Panc1 (cell line): ENCODE measurements at regions not wholly inside any gene's neighbourhood (a gene's known extent, or its start where the extent isn't known, plus 50 kb on each side); places are given as distances from the start of the nearest gene placed in this dataset.
"Not testable (repeated sequence)": the region's sequence is repeated elsewhere in the genome, so short reads cannot be mapped to it uniquely, and the experiment has no call there.

Experiments
- POLR2AphosphoS5 ChIP-seq: IDR thresholded peaks from 2 replicates; pipeline ENCODE4 v1.6.1; 2012; ENCODE audit warnings: mild to moderate bottlenecking, low read depth, low read length, moderate library complexity
- TCF7L2 ChIP-seq: IDR thresholded peaks from 2 replicates; pipeline ENCODE4 v1.6.1; 2011; ENCODE audit warnings: mild to moderate bottlenecking, low read depth, low read length, inconsistent platforms
- TF ChIP-seq, protein P1 (sequence below): fragments of 450-650 bp; IDR thresholded peaks from 2 replicates; pipeline ENCODE4 v1.5.1; 2017; ENCODE audit warnings: mild to moderate bottlenecking
- TF ChIP-seq, protein P2 (sequence below), 2 experiments: IDR thresholded peaks; 2 replicates each; pipeline ENCODE4 v1.6.1; 2011 to 2012; ENCODE audit warnings: low read depth in 2 of 2, control low read depth in 1 of 2, low read length in 1 of 2, mild to moderate bottlenecking in 1 of 2, moderate library complexity in 1 of 2; ENCODE audit not compliant: insufficient read depth in 1 of 2

DNA sequence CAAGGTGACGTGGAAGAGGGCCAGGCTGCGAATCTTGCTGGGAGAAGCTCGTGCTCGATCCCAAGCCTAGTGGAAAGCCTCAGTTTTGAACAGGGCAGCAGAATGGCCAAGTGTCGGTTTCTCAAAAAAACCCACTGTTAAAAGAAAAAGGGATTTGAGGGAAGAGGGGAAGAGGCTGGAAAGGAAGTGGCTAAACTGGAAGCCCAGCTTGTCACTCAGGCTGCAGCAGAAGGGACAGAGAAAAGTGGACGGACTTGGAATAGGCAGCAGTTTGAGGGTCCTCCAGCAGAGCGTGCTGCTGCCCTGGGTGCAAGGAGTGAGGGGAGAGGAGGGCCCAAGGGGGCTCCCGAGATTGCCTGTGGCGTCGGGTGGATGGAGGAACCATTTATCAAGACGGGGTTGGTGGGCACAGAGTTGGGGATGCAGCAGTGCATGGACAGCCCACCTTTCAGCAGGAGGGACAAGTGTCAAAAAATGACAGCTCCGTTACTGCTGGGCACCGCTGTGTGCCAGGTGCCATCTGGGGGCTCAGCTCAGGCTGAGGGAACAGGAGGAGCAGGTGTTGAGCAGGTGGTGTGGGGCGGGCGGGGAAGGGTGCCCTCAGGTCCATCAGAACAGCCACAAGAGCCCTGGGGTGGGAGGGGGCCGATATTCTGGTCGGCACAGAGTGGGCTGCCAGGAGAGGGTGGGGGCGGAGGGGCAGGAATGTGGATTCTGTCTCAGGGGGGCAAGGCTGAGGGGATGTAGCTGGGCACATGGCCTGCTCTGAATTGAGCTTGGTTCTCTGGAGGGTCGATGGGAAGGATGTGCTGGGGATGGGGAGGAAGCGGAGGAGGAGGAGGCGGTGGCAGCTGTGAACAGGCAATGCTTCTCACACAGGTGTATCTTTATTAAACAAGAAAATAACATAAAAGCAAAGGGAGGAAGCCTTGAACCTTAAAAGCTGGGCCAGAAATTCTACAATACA, 73.1 kb upstream of the METTL9 start:
- TF ChIP-seq, protein P1, sequence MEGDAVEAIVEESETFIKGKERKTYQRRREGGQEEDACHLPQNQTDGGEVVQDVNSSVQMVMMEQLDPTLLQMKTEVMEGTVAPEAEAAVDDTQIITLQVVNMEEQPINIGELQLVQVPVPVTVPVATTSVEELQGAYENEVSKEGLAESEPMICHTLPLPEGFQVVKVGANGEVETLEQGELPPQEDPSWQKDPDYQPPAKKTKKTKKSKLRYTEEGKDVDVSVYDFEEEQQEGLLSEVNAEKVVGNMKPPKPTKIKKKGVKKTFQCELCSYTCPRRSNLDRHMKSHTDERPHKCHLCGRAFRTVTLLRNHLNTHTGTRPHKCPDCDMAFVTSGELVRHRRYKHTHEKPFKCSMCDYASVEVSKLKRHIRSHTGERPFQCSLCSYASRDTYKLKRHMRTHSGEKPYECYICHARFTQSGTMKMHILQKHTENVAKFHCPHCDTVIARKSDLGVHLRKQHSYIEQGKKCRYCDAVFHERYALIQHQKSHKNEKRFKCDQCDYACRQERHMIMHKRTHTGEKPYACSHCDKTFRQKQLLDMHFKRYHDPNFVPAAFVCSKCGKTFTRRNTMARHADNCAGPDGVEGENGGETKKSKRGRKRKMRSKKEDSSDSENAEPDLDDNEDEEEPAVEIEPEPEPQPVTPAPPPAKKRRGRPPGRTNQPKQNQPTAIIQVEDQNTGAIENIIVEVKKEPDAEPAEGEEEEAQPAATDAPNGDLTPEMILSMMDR: not testable (repeated sequence)
- not testable (repeated sequence) for TF ChIP-seq TCF7L2, POLR2AphosphoS5
- TF ChIP-seq, protein P2, sequence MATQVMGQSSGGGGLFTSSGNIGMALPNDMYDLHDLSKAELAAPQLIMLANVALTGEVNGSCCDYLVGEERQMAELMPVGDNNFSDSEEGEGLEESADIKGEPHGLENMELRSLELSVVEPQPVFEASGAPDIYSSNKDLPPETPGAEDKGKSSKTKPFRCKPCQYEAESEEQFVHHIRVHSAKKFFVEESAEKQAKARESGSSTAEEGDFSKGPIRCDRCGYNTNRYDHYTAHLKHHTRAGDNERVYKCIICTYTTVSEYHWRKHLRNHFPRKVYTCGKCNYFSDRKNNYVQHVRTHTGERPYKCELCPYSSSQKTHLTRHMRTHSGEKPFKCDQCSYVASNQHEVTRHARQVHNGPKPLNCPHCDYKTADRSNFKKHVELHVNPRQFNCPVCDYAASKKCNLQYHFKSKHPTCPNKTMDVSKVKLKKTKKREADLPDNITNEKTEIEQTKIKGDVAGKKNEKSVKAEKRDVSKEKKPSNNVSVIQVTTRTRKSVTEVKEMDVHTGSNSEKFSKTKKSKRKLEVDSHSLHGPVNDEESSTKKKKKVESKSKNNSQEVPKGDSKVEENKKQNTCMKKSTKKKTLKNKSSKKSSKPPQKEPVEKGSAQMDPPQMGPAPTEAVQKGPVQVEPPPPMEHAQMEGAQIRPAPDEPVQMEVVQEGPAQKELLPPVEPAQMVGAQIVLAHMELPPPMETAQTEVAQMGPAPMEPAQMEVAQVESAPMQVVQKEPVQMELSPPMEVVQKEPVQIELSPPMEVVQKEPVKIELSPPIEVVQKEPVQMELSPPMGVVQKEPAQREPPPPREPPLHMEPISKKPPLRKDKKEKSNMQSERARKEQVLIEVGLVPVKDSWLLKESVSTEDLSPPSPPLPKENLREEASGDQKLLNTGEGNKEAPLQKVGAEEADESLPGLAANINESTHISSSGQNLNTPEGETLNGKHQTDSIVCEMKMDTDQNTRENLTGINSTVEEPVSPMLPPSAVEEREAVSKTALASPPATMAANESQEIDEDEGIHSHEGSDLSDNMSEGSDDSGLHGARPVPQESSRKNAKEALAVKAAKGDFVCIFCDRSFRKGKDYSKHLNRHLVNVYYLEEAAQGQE (IDR thresholded peaks at IDR 0.05; ENCODE audit: insufficient read depth in 1 of 2, low read depth in 2 of 2, low read length in 1 of 2): not testable (repeated sequence)
